Activated B cell treated with CpG ODN at 0.5 μM for 24 hours (primary cell): ENCODE measurements at regions not wholly inside any gene's neighbourhood (a gene's known extent, or its start where the extent isn't known, plus 50 kb on each side); places are given as distances from the start of the nearest gene placed in this dataset.

Experiments
- ATAC-seq: fragments of 200-7000 bp; cut with Tn5 transposase; one replicate; pipeline ENCODE4 v1.10.0; 2021; ENCODE audit warnings: low read depth, mild to moderate bottlenecking, moderate library complexity
- CTCF ChIA-PET: fragments of 350-600 bp; sonication (Branson Sonifier 250); formaldehyde crosslinking; loops from one replicate; lab custom pipeline; 2021; ENCODE audit warnings: antibody characterized with exemption; lab: Charles Lee
- POLR2A ChIA-PET: fragments of 350-600 bp; sonication (Branson Sonifier 250); formaldehyde crosslinking; loops from one replicate; lab custom pipeline; 2021; ENCODE audit warnings: antibody characterized with exemption; lab: Charles Lee
- DNase-seq: peaks from one replicate; pipeline ENCODE4 v3.0.0; 2022
- H3K27ac Mint-ChIP-seq: one replicate; pipeline ENCODE4 v1.8.0; 2020; ENCODE audit warnings: mixed read lengths
- H3K27me3 Mint-ChIP-seq: one replicate; pipeline ENCODE4 v1.8.0; 2021; ENCODE audit warnings: mixed read lengths
- H3K36me3 Mint-ChIP-seq: one replicate; pipeline ENCODE4 v1.8.0; 2021; ENCODE audit warnings: low read depth, mixed read lengths
- H3K4me1 Mint-ChIP-seq: one replicate; pipeline ENCODE4 v1.8.0; 2021; ENCODE audit warnings: mixed read lengths
- H3K4me3 Mint-ChIP-seq: one replicate; pipeline ENCODE4 v1.8.0; 2020; ENCODE audit warnings: mild to moderate bottlenecking, mixed read lengths
- H3K9me3 Mint-ChIP-seq: one replicate; pipeline ENCODE4 v1.8.0; 2020; ENCODE audit warnings: mixed read lengths
- CTCF ChIP-seq: fragments of 200-600 bp; IDR thresholded peaks from one replicate; pipeline ENCODE4 v1.8.0; 2022; ENCODE audit warnings: antibody characterized with exemption, mild to moderate bottlenecking
- intact Hi-C: fragments of 100-400 bp; cut with micrococcal nuclease; formaldehyde crosslinking; loops from one replicate; pipeline ENCODE4 v1.15.1; 2024

- CTCF ChIA-PET: no interaction called here
- no peak for TF ChIP-seq CTCF
Measured at GRCh38 chr6:11486959-11487358, 50.6 kb upstream of the TMEM170B start.

GRCh38 chr6:11486486-11486885 is 51.1 kb upstream of the TMEM170B start:
- intact Hi-C loops: no loop called here
- TF ChIP-seq CTCF: no peak
- Mint-ChIP-seq H3K9me3 (no peaks in the 10 kb centered on the region), H3K27me3 (no peaks in the 10 kb centered on the region), H3K4me1 (no peaks in the 10 kb centered on the region), H3K4me3 (no peak overlapping the region), H3K36me3 (no peaks in the 10 kb centered on the region), H3K27ac (no peak overlapping the region)
- CTCF ChIA-PET: interaction anchor here (2.5 kb wide), 1 partner anchor 10 kb away, joined by 13 read pairs; no protein-coding TSS in a partner anchor
- DNase-seq (no peak), ATAC-seq (no peak)
- POLR2A ChIA-PET: interaction anchor here (0.6 kb wide), 1 partner anchor 312 kb away, joined by 4 read pairs; no protein-coding TSS in a partner anchor

More at GRCh38 chr6:11486959-11487358, 50.6 kb upstream of the TMEM170B start:
- H3K36me3 Mint-ChIP-seq: no peaks in the 10 kb centered on the region
- H3K4me1 Mint-ChIP-seq: no peaks in the 10 kb centered on the region
- H3K27me3 Mint-ChIP-seq: no peaks in the 10 kb centered on the region
- H3K4me3 Mint-ChIP-seq: no peak overlapping the region
- intact Hi-C loops: no loop called here
- no peak overlapping the region for H3K27ac Mint-ChIP-seq
- H3K9me3 Mint-ChIP-seq: no peaks in the 10 kb centered on the region
- ATAC-seq: no peak
- DNase-seq: no peak
- POLR2A ChIA-PET: no interaction called here

- no peak for TF ChIP-seq CTCF
- Mint-ChIP-seq H3K9me3 (no peaks in the 10 kb centered on the region), H3K4me1 (no peaks in the 10 kb centered on the region), H3K27me3 (no peaks in the 10 kb centered on the region), H3K27ac (no peak overlapping the region), H3K36me3 (no peaks in the 10 kb centered on the region), H3K4me3 (no peak overlapping the region)
- no peak for DNase-seq
- intact Hi-C loops: no loop called here
- ChIA-PET CTCF (interaction anchor here (2.5 kb wide), 1 partner anchor 10 kb away, joined by 13 read pairs; no protein-coding TSS in a partner anchor), POLR2A (interaction anchor here (0.6 kb wide), 1 partner anchor 311 kb away, joined by 4 read pairs; no protein-coding TSS in a partner anchor)
- ATAC-seq: no peak
Measured at GRCh38 chr6:11486051-11486450, 51.5 kb upstream of the TMEM170B start.

GRCh38 chr6:11485271-11485670 is 52.3 kb upstream of the TMEM170B start:
- Mint-ChIP-seq H3K27me3 (no peaks in the 10 kb centered on the region), H3K4me1 (no peaks in the 10 kb centered on the region), H3K27ac (no peak overlapping the region), H3K9me3 (no peaks in the 10 kb centered on the region), H3K4me3 (no peak overlapping the region), H3K36me3 (no peaks in the 10 kb centered on the region)
- ChIA-PET CTCF (interaction anchor here (2.5 kb wide), 1 partner anchor 11 kb away, joined by 13 read pairs; no protein-coding TSS in a partner anchor), POLR2A (interaction anchor here (0.6 kb wide), 1 partner anchor 15 kb away, joined by 4 read pairs; no protein-coding TSS in a partner anchor)
- ATAC-seq: no peak
- no peak for DNase-seq
- no peak for TF ChIP-seq CTCF
- intact Hi-C loops: no loop called here

- no peaks in the 10 kb centered on the region for H3K4me1 Mint-ChIP-seq
- H3K9me3 Mint-ChIP-seq: no peaks in the 10 kb centered on the region
- ATAC-seq: no peak
- POLR2A ChIA-PET: no interaction called here
- H3K27ac Mint-ChIP-seq: no peak overlapping the region
- H3K4me3 Mint-ChIP-seq: no peak overlapping the region
- H3K27me3 Mint-ChIP-seq: no peaks in the 10 kb centered on the region
- no peaks in the 10 kb centered on the region for H3K36me3 Mint-ChIP-seq
- no peak for TF ChIP-seq CTCF
- CTCF ChIA-PET: interaction anchor here (2.5 kb wide), 1 partner anchor 12 kb away, joined by 13 read pairs; no protein-coding TSS in a partner anchor
- intact Hi-C loops: no loop called here
- no peak for DNase-seq
Measured at GRCh38 chr6:11484441-11484840, 53.1 kb upstream of the TMEM170B start.
